Hepatocyte (in vitro differentiated cells): ENCODE measurements at regions not wholly inside any gene's neighbourhood (a gene's known extent, or its start where the extent isn't known, plus 50 kb on each side); places are given as distances from the start of the nearest gene placed in this dataset.

Source experiments
- CTCF ChIP-seq: fragments of 200-600 bp; sonication (generic); IDR thresholded peaks from 2 replicates; pipeline ENCODE4 v1.5.1; 2016; ENCODE audit warnings: antibody characterized with exemption, mild to moderate bottlenecking; ENCODE audit not compliant: poor library complexity
- EZH2 ChIP-seq: fragments of 200-600 bp; sonication (generic); IDR thresholded peaks from 2 replicates; pipeline ENCODE4 v1.6.1; 2016; ENCODE audit warnings: antibody characterized with exemption, mild to moderate bottlenecking, borderline replicate concordance
- EZH2phosphoT487 ChIP-seq: fragments of 200-600 bp; sonication (generic); IDR thresholded peaks from one replicate; pipeline ENCODE4 v1.6.1; 2018; ENCODE audit warnings: antibody characterized with exemption, mild to moderate bottlenecking, low read depth, moderate library complexity; ENCODE audit not compliant: unreplicated experiment, severe bottlenecking

GRCh38 chr12:47025349-47025748, 54.1 kb upstream of the PCED1B start:
- TF ChIP-seq CTCF (no peak), EZH2 (no peak), EZH2phosphoT487 (no peak)
